ENCODE measurements at regions not wholly inside any gene's neighbourhood (a gene's known extent, or its start where the extent isn't known, plus 50 kb on each side); places are given as distances from the start of the nearest gene placed in this dataset.

- Histone ChIP-seq H3K4me3 (no peak overlapping the region), H3K27ac (no peak overlapping the region), H3K4me1 (no peaks in the 10 kb centered on the region), H3K9me3 (no peaks in the 10 kb centered on the region), H3K27me3 (no peaks in the 10 kb centered on the region), H3K36me3 (no peaks in the 10 kb centered on the region)
- DNase-seq, result no peak
- TF ChIP-seq POLR2A (IDR thresholded peaks at IDR 0.05) (no peak), CTCF (IDR thresholded peaks at IDR 0.05) (no peak)
These were observed 299.2 kb upstream of the CWC22 start for GRCh38 chr2:180306346-180306745.

GRCh38 chr2:180291552-180292421 lies 284.7 kb upstream of the CWC22 start:
- no peak for DNase-seq
- H3K27me3 ChIP-seq, result no peaks in the 10 kb centered on the region
- TF ChIP-seq CTCF (IDR thresholded peaks at IDR 0.05) (no peak), POLR2A (IDR thresholded peaks at IDR 0.05) (no peak)
- no peak overlapping the region for H3K4me3 ChIP-seq
- no peak overlapping the region for H3K27ac ChIP-seq
- no peaks in the 10 kb centered on the region for H3K4me1 ChIP-seq
- H3K9me3 ChIP-seq, result no peaks in the 10 kb centered on the region
- H3K36me3 ChIP-seq, result no peaks in the 10 kb centered on the region

GRCh38 chr2:180291060-180291459 lies 284.0 kb upstream of the CWC22 start:
- TF ChIP-seq CTCF (IDR thresholded peaks at IDR 0.05) (no peak), POLR2A (IDR thresholded peaks at IDR 0.05) (no peak)
- DNase-seq, result no peak
- no peaks in the 10 kb centered on the region for H3K4me1 ChIP-seq
- no peak overlapping the region for H3K27ac ChIP-seq
- no peak overlapping the region for H3K4me3 ChIP-seq
- H3K9me3 ChIP-seq, result no peaks in the 10 kb centered on the region
- no peaks in the 10 kb centered on the region for H3K27me3 ChIP-seq
- no peaks in the 10 kb centered on the region for H3K36me3 ChIP-seq

GRCh38 chr2:180289627-180290026 lies 282.5 kb upstream of the CWC22 start:
- TF ChIP-seq CTCF (IDR thresholded peaks at IDR 0.05) (no peak), POLR2A (IDR thresholded peaks at IDR 0.05) (no peak)
- H3K9me3 ChIP-seq, result no peaks in the 10 kb centered on the region
- H3K4me3 ChIP-seq, result no peak overlapping the region
- no peaks in the 10 kb centered on the region for H3K27me3 ChIP-seq
- H3K27ac ChIP-seq, result no peak overlapping the region
- no peaks in the 10 kb centered on the region for H3K36me3 ChIP-seq
- no peak for DNase-seq
- no peaks in the 10 kb centered on the region for H3K4me1 ChIP-seq

- H3K36me3 ChIP-seq, result no peaks in the 10 kb centered on the region
- no peaks in the 10 kb centered on the region for H3K9me3 ChIP-seq
- TF ChIP-seq CTCF (IDR thresholded peaks at IDR 0.05) (no peak), POLR2A (IDR thresholded peaks at IDR 0.05) (no peak)
- no peak for DNase-seq
- no peak overlapping the region for H3K4me3 ChIP-seq
- no peak overlapping the region for H3K27ac ChIP-seq
- no peaks in the 10 kb centered on the region for H3K27me3 ChIP-seq
- H3K4me1 ChIP-seq, result no peaks in the 10 kb centered on the region
These were observed 272.5 kb upstream of the CWC22 start for GRCh38 chr2:180279581-180279980.

Data from Peyer's patch (tissue), 4 donors.